B cell (primary cell): ENCODE measurements at regions not wholly inside any gene's neighbourhood (a gene's known extent, or its start where the extent isn't known, plus 50 kb on each side); places are given as distances from the start of the nearest gene placed in this dataset.

Experiments used
- ATAC-seq: fragments of 200-7000 bp; cut with Tn5 transposase; one replicate; pipeline ENCODE4 v1.10.0; 2021; ENCODE audit warnings: low read depth, mild to moderate bottlenecking, moderate number of reproducible peaks, moderate library complexity
- CTCF ChIA-PET: fragments of 350-600 bp; sonication (Branson Sonifier 250); formaldehyde crosslinking; loops from one replicate; lab custom pipeline; 2021; ENCODE audit warnings: antibody characterized with exemption, inconsistent platforms; lab: Charles Lee
- POLR2A ChIA-PET: fragments of 350-600 bp; sonication (Branson Sonifier 250); formaldehyde crosslinking; loops from one replicate; lab custom pipeline; 2021; ENCODE audit warnings: antibody characterized with exemption; lab: Charles Lee
- DNase-seq: peaks from one replicate; pipeline ENCODE4 v3.0.0; 2013
- H2AFZ ChIP-seq: 2 replicates; pipeline ENCODE4 v1.6.1; 2012; ENCODE audit warnings: mild to moderate bottlenecking, low read depth, low read length; ENCODE audit not compliant: insufficient read depth, poor library complexity, severe bottlenecking
- H3K27ac ChIP-seq, 2 donors: 1 replicate in 1 of 2; 2 replicates in 1 of 2; pipeline ENCODE4 v1.5.1; 2012 to 2013; ENCODE audit warnings: low read length in 2 of 2, mild to moderate bottlenecking in 2 of 2, moderate library complexity in 1 of 2
- H3K27me3 ChIP-seq, 4 experiments: fragments of 200-600 bp in 1 of 4; sonication (generic) in 1 of 4; replicated peaks in 1 of 4; 1 replicate in 2 of 4; 2 replicates in 2 of 4; pipeline versions ENCODE4 v1.6.1 to v1.7.0; 2013 to 2016; ENCODE audit warnings: low read length in 3 of 4, mild to moderate bottlenecking in 2 of 4, mixed read lengths in 1 of 4, moderate library complexity in 1 of 4; ENCODE audit not compliant: insufficient read depth in 4 of 4, control insufficient read depth in 3 of 4; ENCODE audit errors: control extremely low read depth in 1 of 4
- H3K36me3 ChIP-seq, 2 experiments: replicated peaks in 1 of 2; 1 replicate in 1 of 2; 2 replicates in 1 of 2; pipeline versions ENCODE4 v1.6.1 to v1.7.1; 2013; ENCODE audit warnings: low read length in 1 of 2; ENCODE audit not compliant: insufficient read depth in 2 of 2, control insufficient read depth in 1 of 2; ENCODE audit errors: control extremely low read depth in 1 of 2, extremely low read depth in 1 of 2
- H3K4me1 ChIP-seq, 2 donors: fragments of 200-600 bp in 1 of 2; sonication (generic) in 1 of 2; 1 replicate in 1 of 2; 2 replicates in 1 of 2; pipeline versions ENCODE4 v1.5.1 to v1.6.1; 2013 to 2017; ENCODE audit warnings: low read length in 2 of 2; ENCODE audit not compliant: control insufficient read depth in 2 of 2, insufficient read depth in 2 of 2
- H3K4me2 ChIP-seq: replicated peaks from 2 replicates; pipeline ENCODE3; 2012; ENCODE audit warnings: mild to moderate bottlenecking, low read depth, low read length; ENCODE audit not compliant: poor library complexity, severe bottlenecking
- H3K4me3 ChIP-seq, 5 experiments: fragments of 200-600 bp in 1 of 5; sonication (generic) in 1 of 5; 1 replicate in 3 of 5; 2 replicates in 2 of 5; pipeline versions ENCODE4 v1.5.1 to v1.7.0; 2011 to 2016; ENCODE audit warnings: low read length in 4 of 5, mild to moderate bottlenecking in 4 of 5, low read depth in 2 of 5, control low read depth in 1 of 5, moderate library complexity in 1 of 5; ENCODE audit not compliant: insufficient read depth in 1 of 5; ENCODE audit errors: control extremely low read depth in 1 of 5, extremely low read depth in 1 of 5
- H3K79me2 ChIP-seq: fragments of 200-600 bp; sonication (generic); one replicate; pipeline ENCODE4 v1.6.0; 2016; ENCODE audit warnings: low read length; ENCODE audit not compliant: control insufficient read depth, insufficient read depth
- H3K9ac ChIP-seq: fragments of 200-600 bp; sonication (generic); 2 replicates; pipeline ENCODE4 v1.6.1; 2017; ENCODE audit warnings: mild to moderate bottlenecking, low read length, moderate library complexity
- H3K9me3 ChIP-seq, 3 donors: one replicate each; pipeline versions ENCODE4 v1.6.1 to v1.7.1; 2013; ENCODE audit warnings: low read length in 2 of 3; ENCODE audit not compliant: control insufficient read depth in 2 of 3, insufficient read depth in 1 of 3; ENCODE audit errors: control extremely low read depth in 1 of 3
- H4K20me1 ChIP-seq: 2 replicates; pipeline ENCODE4 v1.6.0; 2012; ENCODE audit warnings: mild to moderate bottlenecking, low read length; ENCODE audit not compliant: insufficient read depth, control insufficient read depth, poor library complexity, severe bottlenecking
- H3K27ac Mint-ChIP-seq: one replicate; pipeline ENCODE4 v1.8.0; 2021; ENCODE audit warnings: mixed read lengths
- H3K27me3 Mint-ChIP-seq: one replicate; pipeline ENCODE4 v1.8.0; 2021; ENCODE audit warnings: mixed read lengths
- H3K4me1 Mint-ChIP-seq: one replicate; pipeline ENCODE4 v1.8.0; 2021; ENCODE audit warnings: mixed read lengths
- H3K4me3 Mint-ChIP-seq: one replicate; pipeline ENCODE4 v1.8.0; 2021; ENCODE audit warnings: mixed read lengths
- H3K9me3 Mint-ChIP-seq: one replicate; pipeline ENCODE4 v1.8.0; 2022; ENCODE audit warnings: mixed read lengths; ENCODE audit not compliant: insufficient read depth
- EZH2 ChIP-seq: IDR thresholded peaks from 2 replicates; pipeline ENCODE4 v1.6.1; 2012; ENCODE audit warnings: borderline replicate concordance, low read depth, mild to moderate bottlenecking, moderate library complexity, low read length; ENCODE audit not compliant: insufficient read depth, poor library complexity, severe bottlenecking
- WGBS: methylation state at CpG from one replicate; pipeline ENCODE4 v1.1.5; 2013; ENCODE audit warnings: missing lambda C conversion rate; ENCODE audit not compliant: insufficient coverage; 5-methylcytosine and 5-hydroxymethylcytosine counted together
- intact Hi-C: fragments of 100-400 bp; cut with micrococcal nuclease; formaldehyde crosslinking; loops from one replicate; pipeline ENCODE4 v1.10.0; 2022
- TF ChIP-seq, protein P1 (sequence below): fragments of 200-600 bp; IDR thresholded peaks from one replicate; pipeline ENCODE4 v1.8.0; 2022; ENCODE audit warnings: antibody characterized with exemption, mild to moderate bottlenecking

DNA sequence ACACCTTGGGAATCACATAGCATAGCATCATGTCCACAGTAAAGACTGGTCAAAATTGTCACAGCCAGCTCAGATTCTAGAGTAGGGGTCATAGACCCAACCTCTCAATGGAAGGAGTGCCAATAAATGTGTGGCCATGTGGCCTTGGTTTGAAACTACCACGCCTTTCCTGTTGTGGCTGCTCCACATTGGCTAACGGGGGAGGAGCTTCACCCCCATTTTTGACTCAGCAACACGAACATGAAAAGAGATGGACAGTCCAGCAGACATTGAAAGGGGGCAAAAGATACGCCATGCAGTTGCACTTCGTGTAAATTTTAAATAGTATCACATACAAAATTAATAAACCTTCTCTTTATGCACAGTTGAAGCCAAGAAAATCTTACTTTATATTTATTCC lies 78.4 kb upstream of the HIVEP3 start:
- H3K27me3 Mint-ChIP-seq, result no peaks in the 10 kb centered on the region
- H2AFZ ChIP-seq, result no peak overlapping the region
- H3K4me1 Mint-ChIP-seq, result no peaks in the 10 kb centered on the region
- H3K27ac ChIP-seq, result no peak overlapping the region
- CTCF ChIA-PET, result no interaction called here
- no peak overlapping the region for H3K4me3 Mint-ChIP-seq
- no peak overlapping the region for H3K4me3 ChIP-seq
- H3K9me3 Mint-ChIP-seq, result no peaks in the 10 kb centered on the region
- no peaks in the 10 kb centered on the region for H3K79me2 ChIP-seq
- no peak for DNase-seq
- H3K4me2 ChIP-seq, result no peak overlapping the region
- intact Hi-C loops, result no loop called here
- no peak overlapping the region for H3K9ac ChIP-seq
- no peak for ATAC-seq
- no peaks in the 10 kb centered on the region for H3K4me1 ChIP-seq
- no peak overlapping the region for H3K27ac Mint-ChIP-seq
- POLR2A ChIA-PET, result no interaction called here
- H3K36me3 ChIP-seq, result no peaks in the 10 kb centered on the region
- no peak for TF ChIP-seq EZH2
- TF ChIP-seq, protein P1, sequence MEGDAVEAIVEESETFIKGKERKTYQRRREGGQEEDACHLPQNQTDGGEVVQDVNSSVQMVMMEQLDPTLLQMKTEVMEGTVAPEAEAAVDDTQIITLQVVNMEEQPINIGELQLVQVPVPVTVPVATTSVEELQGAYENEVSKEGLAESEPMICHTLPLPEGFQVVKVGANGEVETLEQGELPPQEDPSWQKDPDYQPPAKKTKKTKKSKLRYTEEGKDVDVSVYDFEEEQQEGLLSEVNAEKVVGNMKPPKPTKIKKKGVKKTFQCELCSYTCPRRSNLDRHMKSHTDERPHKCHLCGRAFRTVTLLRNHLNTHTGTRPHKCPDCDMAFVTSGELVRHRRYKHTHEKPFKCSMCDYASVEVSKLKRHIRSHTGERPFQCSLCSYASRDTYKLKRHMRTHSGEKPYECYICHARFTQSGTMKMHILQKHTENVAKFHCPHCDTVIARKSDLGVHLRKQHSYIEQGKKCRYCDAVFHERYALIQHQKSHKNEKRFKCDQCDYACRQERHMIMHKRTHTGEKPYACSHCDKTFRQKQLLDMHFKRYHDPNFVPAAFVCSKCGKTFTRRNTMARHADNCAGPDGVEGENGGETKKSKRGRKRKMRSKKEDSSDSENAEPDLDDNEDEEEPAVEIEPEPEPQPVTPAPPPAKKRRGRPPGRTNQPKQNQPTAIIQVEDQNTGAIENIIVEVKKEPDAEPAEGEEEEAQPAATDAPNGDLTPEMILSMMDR, result no peak
- H4K20me1 ChIP-seq, result no peaks in the 10 kb centered on the region
- no peaks in the 10 kb centered on the region for H3K27me3 ChIP-seq
- 82% methylated on average over 3 of the region's 5 CpGs for WGBS
- peaks cover 0 to 1% (median 0%) of the 10 kb centered on the region in 3 donors for H3K9me3 ChIP-seq

DNA sequence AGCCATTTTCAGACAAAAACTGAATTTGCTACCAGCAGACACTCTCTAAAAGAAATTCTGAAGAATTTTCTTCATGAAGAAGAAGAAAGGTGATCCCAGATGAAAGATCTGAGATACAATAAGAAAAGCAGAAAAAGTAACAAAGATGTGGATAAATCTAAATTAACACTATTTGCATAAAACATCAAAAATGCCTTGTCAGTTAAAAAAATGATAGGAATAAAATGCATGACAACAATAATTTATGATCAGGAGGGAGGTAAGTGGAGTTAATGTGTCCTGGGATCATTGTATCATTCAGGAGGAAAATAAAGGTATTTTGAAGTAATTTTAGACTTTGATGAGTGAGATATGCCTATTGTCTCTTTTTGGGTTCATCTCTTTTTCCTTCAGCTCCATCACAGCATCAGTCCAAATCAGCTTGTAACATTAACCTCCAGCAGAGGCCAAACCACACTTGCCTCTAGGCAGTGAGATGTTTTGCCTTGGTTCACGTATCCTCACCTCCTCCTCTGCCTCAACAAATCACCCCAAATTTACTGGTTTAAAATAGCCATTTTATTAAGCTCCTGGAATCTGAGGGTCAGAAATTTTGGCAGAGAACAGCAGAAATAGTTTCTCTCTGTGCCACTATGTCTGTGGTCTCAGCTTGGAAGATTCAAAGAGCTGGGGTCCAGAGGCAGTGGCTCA lies 76.9 kb upstream of the HIVEP3 start:
- no peaks in the 10 kb centered on the region for H3K79me2 ChIP-seq
- ChIA-PET CTCF (no interaction called here), POLR2A (no interaction called here)
- Mint-ChIP-seq H3K27me3 (no peaks in the 10 kb centered on the region), H3K4me3 (no peak overlapping the region), H3K9me3 (no peaks in the 10 kb centered on the region), H3K4me1 (no peaks in the 10 kb centered on the region), H3K27ac (no peak overlapping the region)
- H3K4me1 ChIP-seq, result no peaks in the 10 kb centered on the region
- no peak overlapping the region for H3K27ac ChIP-seq
- intact Hi-C loops, result no loop called here
- no peaks in the 10 kb centered on the region for H3K27me3 ChIP-seq
- peaks cover 0 to 1% (median 0%) of the 10 kb centered on the region in 3 donors for H3K9me3 ChIP-seq
- H3K4me2 ChIP-seq, result no peak overlapping the region
- H3K36me3 ChIP-seq, result no peaks in the 10 kb centered on the region
- WGBS, result 100% methylated on average over 1 of the region's 1 CpG
- no peak overlapping the region for H2AFZ ChIP-seq
- no peak overlapping the region for H3K4me3 ChIP-seq
- no peak for DNase-seq
- ATAC-seq, result no peak
- no peak overlapping the region for H3K9ac ChIP-seq
- TF ChIP-seq, protein P1, result no peak
- no peak for TF ChIP-seq EZH2
- no peaks in the 10 kb centered on the region for H4K20me1 ChIP-seq
